ENCODE measurements at regions not wholly inside any gene's neighbourhood (a gene's known extent, or its start where the extent isn't known, plus 50 kb on each side); places are given as distances from the start of the nearest gene placed in this dataset.

- no peak for TF ChIP-seq CTCF (IDR thresholded peaks at IDR 0.05; ENCODE audit: insufficient read depth, low read depth, low read length)
- no peak for DNase-seq (ENCODE audit: low read depth)
- H3K4me3 ChIP-seq (ENCODE audit: low read depth, low read length): no peak overlapping the region
These were observed 117.9 kb upstream of the COL8A1 start for GRCh38 chr3:99520513-99520912.

GRCh38 chr3:99516936-99517335, 121.5 kb upstream of the COL8A1 start:
- DNase-seq (ENCODE audit: low read depth): no peak
- no peak for TF ChIP-seq CTCF (IDR thresholded peaks at IDR 0.05; ENCODE audit: insufficient read depth, low read depth, low read length)
- H3K4me3 ChIP-seq (ENCODE audit: low read depth, low read length): no peak overlapping the region

- DNase-seq (ENCODE audit: low read depth): no peak
- no peak for TF ChIP-seq CTCF (IDR thresholded peaks at IDR 0.05; ENCODE audit: insufficient read depth, low read depth, low read length)
- no peak overlapping the region for H3K4me3 ChIP-seq (ENCODE audit: low read depth, low read length)
These were observed 122.5 kb upstream of the COL8A1 start for GRCh38 chr3:99515891-99516290.

- no peak for TF ChIP-seq CTCF (IDR thresholded peaks at IDR 0.05; ENCODE audit: insufficient read depth, low read depth, low read length)
- DNase-seq (ENCODE audit: low read depth): peak; percentile 66
- no peak overlapping the region for H3K4me3 ChIP-seq (ENCODE audit: low read depth, low read length)
These were observed 129.2 kb upstream of the COL8A1 start for GRCh38 chr3:99509224-99509623.

- TF ChIP-seq CTCF (IDR thresholded peaks at IDR 0.05; ENCODE audit: insufficient read depth, low read depth, low read length): no peak
- no peak for DNase-seq (ENCODE audit: low read depth)
- H3K4me3 ChIP-seq (ENCODE audit: low read depth, low read length): no peak overlapping the region
These were observed 130.2 kb upstream of the COL8A1 start for GRCh38 chr3:99508191-99508590.

GRCh38 chr3:99505646-99506269, 132.6 kb upstream of the COL8A1 start:
- TF ChIP-seq CTCF (IDR thresholded peaks at IDR 0.05; ENCODE audit: insufficient read depth, low read depth, low read length): no peak
- peak; percentile 92 for DNase-seq (ENCODE audit: low read depth)
- H3K4me3 ChIP-seq (ENCODE audit: low read depth, low read length): no peak overlapping the region

GRCh38 chr3:99505200-99505599, 133.2 kb upstream of the COL8A1 start:
- TF ChIP-seq CTCF (IDR thresholded peaks at IDR 0.05; ENCODE audit: insufficient read depth, low read depth, low read length): no peak
- H3K4me3 ChIP-seq (ENCODE audit: low read depth, low read length): no peak overlapping the region
- peak; percentile 24 for DNase-seq (ENCODE audit: low read depth)
